BE2C (cell line): ENCODE measurements at regions not wholly inside any gene's neighbourhood (a gene's known extent, or its start where the extent isn't known, plus 50 kb on each side); places are given as distances from the start of the nearest gene placed in this dataset.

Experiments
- DNase-seq: peaks from one replicate; pipeline ENCODE4 v3.0.0-alpha.2; 2020
- H3K27me3 ChIP-seq: fragments of 250-450 bp; sonication (Bioruptor Pico); 2 replicates; pipeline ENCODE4 v1.5.1; 2020; ENCODE audit warnings: mild to moderate bottlenecking
- H3K36me3 ChIP-seq: fragments of 250-450 bp; sonication (Bioruptor Pico); 2 replicates; pipeline ENCODE4 v1.5.1; 2020; ENCODE audit warnings: mild to moderate bottlenecking
- H3K4me1 ChIP-seq: fragments of 250-450 bp; sonication (Bioruptor Pico); 2 replicates; pipeline ENCODE4 v1.5.1; 2020
- H3K4me3 ChIP-seq: 2 replicates; pipeline ENCODE4 v1.5.1; 2011; ENCODE audit warnings: low read depth, low read length
- H3K9me3 ChIP-seq: fragments of 250-450 bp; sonication (Bioruptor Pico); 2 replicates; pipeline ENCODE4 v1.5.1; 2020
- TF ChIP-seq, protein P1 (sequence below): IDR thresholded peaks from 2 replicates; pipeline ENCODE4 v1.5.1; 2012; ENCODE audit warnings: mild to moderate bottlenecking, low read depth, low read length

- Histone ChIP-seq H3K4me1 (no peaks in the 10 kb centered on the region; the same call in 1 of the 2 replicates), H3K27me3 (no peaks in the 10 kb centered on the region), H3K36me3 (no peaks in the 10 kb centered on the region), H3K9me3 (no peaks in the 10 kb centered on the region), H3K4me3 (no peak overlapping the region)
- no peak for DNase-seq
- TF ChIP-seq, protein P1, sequence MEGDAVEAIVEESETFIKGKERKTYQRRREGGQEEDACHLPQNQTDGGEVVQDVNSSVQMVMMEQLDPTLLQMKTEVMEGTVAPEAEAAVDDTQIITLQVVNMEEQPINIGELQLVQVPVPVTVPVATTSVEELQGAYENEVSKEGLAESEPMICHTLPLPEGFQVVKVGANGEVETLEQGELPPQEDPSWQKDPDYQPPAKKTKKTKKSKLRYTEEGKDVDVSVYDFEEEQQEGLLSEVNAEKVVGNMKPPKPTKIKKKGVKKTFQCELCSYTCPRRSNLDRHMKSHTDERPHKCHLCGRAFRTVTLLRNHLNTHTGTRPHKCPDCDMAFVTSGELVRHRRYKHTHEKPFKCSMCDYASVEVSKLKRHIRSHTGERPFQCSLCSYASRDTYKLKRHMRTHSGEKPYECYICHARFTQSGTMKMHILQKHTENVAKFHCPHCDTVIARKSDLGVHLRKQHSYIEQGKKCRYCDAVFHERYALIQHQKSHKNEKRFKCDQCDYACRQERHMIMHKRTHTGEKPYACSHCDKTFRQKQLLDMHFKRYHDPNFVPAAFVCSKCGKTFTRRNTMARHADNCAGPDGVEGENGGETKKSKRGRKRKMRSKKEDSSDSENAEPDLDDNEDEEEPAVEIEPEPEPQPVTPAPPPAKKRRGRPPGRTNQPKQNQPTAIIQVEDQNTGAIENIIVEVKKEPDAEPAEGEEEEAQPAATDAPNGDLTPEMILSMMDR = no peak
Measured at GRCh38 chr6:86128130-86128814, 485.6 kb upstream of the SYNCRIP start.

DNA sequence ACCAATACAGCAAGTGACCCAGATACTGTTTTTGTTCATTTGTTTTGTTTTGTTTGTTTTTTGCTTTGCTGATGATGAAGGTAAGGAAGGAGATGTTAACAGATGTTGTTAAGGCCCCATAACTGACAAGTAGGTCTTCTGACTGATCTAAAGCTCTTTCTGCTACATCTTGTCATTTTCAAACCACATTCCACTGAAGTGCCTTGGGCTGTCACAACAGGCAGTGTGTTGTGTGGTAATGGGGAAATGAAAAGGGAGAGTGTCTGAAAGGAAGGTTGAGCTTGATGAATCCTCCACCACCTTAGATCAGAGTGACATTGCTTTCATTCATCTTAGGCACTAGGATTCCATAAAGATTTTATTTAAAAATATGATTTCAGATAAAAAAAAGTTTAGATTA is 479.4 kb upstream of the SYNCRIP start:
- H3K36me3 ChIP-seq = no peaks in the 10 kb centered on the region
- TF ChIP-seq, protein P1 = no peak
- no peaks in the 10 kb centered on the region for H3K4me1 ChIP-seq
- no peaks in the 10 kb centered on the region for H3K27me3 ChIP-seq
- no peak overlapping the region for H3K4me3 ChIP-seq
- H3K9me3 ChIP-seq = no peaks in the 10 kb centered on the region
- DNase-seq = no peak

GRCh38 chr6:86118271-86118670 is 475.6 kb upstream of the SYNCRIP start:
- Histone ChIP-seq H3K9me3 (no peaks in the 10 kb centered on the region), H3K4me3 (no peak overlapping the region), H3K36me3 (no peaks in the 10 kb centered on the region), H3K4me1 (no peaks in the 10 kb centered on the region), H3K27me3 (no peaks in the 10 kb centered on the region)
- TF ChIP-seq, protein P1 = no peak
- no peak for DNase-seq

DNA sequence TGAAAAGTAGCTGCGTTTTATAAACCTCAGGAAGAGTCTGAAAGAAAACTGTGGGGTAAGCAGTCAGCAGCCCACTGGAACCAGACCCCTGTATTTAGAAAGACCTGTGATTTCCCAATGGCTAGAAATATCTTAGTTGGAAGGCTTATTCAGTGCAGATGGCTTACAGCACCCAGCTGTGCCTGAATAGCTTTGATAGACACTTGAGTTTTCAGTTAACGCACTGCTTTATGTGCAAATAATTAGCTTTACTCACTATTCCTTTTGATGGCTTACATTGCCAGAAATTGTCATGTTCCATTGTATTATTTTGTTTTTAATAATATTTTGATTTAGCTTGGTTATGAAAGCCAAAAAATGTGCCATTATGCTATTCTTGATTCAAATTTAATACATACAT is 465.3 kb upstream of the SYNCRIP start:
- Histone ChIP-seq H3K4me1 (no peaks in the 10 kb centered on the region), H3K27me3 (no peaks in the 10 kb centered on the region), H3K4me3 (no peak overlapping the region), H3K36me3 (no peaks in the 10 kb centered on the region), H3K9me3 (no peaks in the 10 kb centered on the region)
- no peak for DNase-seq
- TF ChIP-seq, protein P1 = no peak

- TF ChIP-seq, protein P1 = no peak
- Histone ChIP-seq H3K4me1 (no peaks in the 10 kb centered on the region), H3K27me3 (no peaks in the 10 kb centered on the region), H3K9me3 (no peaks in the 10 kb centered on the region), H3K36me3 (no peaks in the 10 kb centered on the region), H3K4me3 (no peak overlapping the region)
- no peak for DNase-seq
Measured at GRCh38 chr6:86087954-86088353, 445.3 kb upstream of the SYNCRIP start.

DNA sequence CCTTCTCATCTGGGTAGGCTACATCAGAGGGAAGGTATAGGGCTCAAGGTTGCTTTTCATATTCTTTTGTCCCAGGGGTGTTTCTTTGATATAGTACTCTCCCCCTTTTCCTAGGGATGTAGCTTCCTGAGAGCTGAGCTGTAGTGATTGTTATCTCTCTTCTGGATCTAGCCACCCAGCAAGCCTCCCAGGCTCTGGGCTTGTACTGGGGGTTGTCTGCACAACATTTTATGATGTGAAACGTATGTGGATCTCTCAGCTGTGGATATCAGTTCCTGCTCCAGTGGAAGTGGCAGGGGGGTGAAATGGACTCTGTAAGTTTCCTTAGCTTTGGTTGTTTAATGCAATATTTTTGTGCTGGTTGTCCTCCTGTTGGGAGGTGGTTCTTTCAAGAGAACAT is 437.3 kb upstream of the SYNCRIP start:
- Histone ChIP-seq H3K4me1 (no peaks in the 10 kb centered on the region), H3K36me3 (no peaks in the 10 kb centered on the region), H3K4me3 (no peak overlapping the region), H3K27me3 (no peaks in the 10 kb centered on the region), H3K9me3 (no peaks in the 10 kb centered on the region)
- DNase-seq = no peak
- TF ChIP-seq, protein P1 = no peak
